Posterior cingulate gyrus (tissue), 11 donors: ENCODE measurements at regions not wholly inside any gene's neighbourhood (a gene's known extent, or its start where the extent isn't known, plus 50 kb on each side); places are given as distances from the start of the nearest gene placed in this dataset.

Experiments used
- DNase-seq, 10 donors: peaks; one replicate each; pipeline versions ENCODE4 v3.0.0 to v3.0.0-alpha.2; 2020 to 2021; ENCODE audit warnings: mixed read lengths in 3 of 10
- intact Hi-C: fragments of 100-400 bp; cut with DNase I; formaldehyde crosslinking; loops from one replicate; pipeline ENCODE4 v1.15.1; 2023

DNA sequence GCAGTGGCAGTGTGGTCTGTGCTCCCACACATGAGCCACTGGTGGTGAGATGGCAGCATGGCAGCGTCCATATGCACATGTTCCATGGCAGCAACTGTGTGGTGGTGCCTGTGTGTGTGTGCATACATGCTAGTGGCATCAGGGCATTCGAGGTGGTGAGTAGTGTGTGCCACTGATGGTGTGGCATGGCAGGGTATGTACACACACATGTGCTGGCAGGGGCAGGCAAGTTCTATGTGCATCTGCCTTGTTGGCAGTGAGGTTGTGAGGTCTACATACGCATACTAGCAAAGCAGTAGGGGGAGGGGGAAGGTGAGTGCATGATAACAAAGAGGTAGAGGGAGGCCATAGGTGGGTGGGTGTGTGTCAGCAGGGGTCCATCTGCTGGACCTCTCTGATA, 378.7 kb downstream of the C3orf38 start:
- peak in 1 of 10 donors; percentile 59 for DNase-seq
- intact Hi-C loops = no loop called here

DNA sequence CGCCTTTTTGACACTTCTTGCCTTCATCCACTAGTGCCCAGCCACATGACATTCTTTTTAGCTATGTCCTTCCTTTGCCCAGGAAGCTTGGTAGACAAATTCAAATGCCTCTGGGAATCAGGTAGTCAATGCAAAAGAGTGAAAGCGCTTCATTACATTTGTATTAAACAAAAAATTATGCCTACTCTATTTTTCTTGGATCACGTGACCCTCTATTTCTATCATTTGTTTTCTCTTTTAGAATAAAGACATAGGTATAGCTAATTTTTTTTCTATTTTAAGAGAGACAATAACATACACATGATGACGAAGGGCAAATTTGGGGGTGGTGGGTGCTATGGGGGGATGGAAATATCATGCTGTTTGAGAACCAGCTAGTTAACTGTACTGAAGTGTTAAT, 384.8 kb downstream of the C3orf38 start:
- DNase-seq = no peak
- intact Hi-C loops = no loop called here

DNA sequence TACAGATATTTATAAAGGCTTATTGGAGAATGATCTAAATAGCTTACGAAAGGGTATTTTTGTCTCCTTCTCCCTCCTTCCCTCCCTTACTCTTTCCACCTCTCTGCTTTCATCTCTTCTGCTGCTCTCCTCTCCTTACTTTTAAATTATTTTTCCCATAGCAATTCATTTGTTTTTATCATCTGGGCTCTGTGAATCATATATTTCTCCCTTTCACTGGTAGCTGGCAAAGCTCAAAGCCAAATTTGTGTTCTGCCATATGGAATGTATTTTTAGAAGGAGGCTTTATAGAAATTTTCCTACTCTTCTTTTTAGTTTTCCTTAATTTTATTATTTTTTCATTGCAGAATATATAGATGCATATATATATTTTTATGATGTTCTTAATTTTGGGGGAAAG, 385.8 kb downstream of the C3orf38 start:
- intact Hi-C loops = no loop called here
- no peak for DNase-seq

DNA sequence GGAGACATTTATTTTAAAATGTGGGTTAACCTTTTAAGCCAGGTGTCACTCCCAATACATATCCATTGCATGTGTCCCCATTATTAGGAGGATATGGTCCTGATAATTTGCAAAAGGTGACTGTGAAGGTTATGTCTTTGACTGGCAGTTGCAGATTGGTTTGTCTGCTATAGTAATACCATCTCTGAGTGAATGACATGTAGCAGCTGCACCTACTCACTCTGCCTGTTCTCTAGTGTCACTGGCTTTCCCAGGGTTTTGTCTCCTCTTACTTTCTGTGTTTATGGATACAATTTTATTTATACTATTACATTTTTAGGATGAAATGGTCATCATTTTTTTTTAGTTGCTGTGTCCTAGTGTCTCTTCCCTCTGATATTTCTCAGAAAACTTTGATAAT, 393.2 kb downstream of the C3orf38 start:
- intact Hi-C loops = no loop called here
- DNase-seq = no peak

DNA sequence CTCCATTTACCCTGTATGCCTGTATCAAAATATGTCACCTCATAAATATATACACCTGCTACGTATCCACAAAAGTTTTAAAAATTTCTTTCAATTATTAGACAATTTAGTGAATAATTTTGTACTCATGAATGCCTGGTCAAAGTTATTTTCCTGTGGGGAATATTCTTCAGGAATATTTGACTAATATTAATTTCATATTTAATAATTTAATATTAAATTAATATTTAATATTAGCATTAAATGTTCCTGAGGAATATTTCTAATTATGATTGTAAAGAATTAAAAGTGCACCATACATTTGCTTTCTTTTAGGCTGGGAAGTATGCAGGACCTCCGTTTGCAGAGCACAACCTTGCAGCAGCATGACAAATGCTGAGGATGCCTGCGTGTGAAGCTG, 422.7 kb downstream of the C3orf38 start:
- no peak for DNase-seq
- intact Hi-C loops = no loop called here

DNA sequence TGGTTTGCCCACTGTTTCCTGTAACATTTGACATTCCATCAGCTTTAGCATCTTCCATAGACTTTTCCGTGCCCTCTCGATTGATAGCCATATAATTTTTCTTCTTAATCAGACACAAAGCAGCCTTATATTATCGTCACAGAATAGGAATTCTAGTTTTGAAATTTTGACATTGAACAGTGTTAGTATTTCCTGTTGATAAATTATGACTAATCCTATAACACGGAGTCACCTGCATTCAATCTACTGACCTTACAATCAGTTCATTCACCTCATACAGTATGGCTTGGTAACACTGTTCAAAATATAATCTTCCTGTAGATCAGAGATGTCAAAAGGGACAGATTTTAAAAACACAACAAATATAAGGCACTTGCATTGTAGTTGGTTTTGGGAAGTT, 423.7 kb downstream of the C3orf38 start:
- DNase-seq = no peak
- intact Hi-C loops = no loop called here

DNA sequence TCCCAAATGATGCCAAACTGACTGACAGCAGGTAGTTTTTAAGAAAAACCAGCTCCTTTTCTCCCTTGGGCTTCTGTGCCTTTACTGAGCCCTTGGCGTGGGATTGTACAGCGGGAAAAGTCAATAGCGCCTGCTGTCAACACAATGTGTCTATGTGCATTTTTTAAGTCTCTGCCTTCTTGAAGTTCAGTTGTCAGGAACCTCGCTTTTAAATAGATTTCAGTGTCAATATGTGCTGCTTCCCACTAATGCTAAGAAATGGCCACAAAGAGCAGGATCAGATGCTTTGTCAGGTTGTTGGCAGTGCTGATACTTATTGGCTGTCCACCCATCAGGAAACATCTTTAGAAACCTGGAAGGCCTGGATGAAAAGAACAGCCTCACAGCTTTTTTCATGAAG, 424.4 kb downstream of the C3orf38 start:
- no peak for DNase-seq
- intact Hi-C loops = no loop called here

DNA sequence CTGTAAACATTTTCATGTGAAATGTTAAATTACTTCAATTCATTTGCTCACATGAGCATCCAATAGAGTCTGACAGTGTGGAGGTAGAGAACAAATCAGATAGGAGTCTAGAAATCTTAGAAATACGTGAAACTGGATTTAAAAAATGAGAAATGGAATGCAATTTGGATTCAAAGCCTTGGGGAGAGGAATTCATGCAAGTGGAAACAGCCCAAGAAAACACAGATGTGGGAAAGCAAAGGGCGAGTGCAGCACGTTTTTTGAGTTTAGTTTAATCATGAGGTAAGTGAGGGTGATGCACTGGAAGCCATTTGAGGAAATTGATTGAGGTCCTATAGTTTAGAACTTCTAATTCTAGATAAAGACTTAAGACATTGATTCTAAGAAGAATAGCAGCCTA, 434.7 kb downstream of the C3orf38 start:
- no peak for DNase-seq
- intact Hi-C loops = no loop called here

DNA sequence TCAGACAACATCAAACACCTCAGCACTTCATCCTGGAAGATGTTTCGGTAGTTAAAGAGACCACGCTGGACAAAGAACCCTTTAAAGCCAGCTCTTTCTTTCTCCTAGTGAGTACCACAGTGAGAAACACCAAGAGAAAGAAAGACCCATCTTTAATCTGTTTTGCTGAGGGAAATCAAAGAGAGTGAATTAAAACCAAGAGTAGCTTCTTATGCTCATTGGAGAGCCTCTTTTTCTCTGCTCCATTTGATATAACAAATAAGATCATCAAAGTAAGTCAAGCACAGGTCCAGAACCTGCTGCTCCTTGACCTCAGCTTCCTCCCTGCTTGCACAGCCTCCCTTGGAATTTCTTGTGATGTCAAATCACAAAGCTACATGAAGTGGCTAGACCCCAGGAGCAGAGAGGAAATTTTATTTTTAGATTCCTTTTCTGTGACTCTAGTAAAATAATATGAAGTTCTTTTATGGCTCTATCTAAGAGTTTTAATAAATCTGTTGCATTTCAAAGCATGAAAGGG, 436.4 kb downstream of the C3orf38 start:
- DNase-seq = no peak
- intact Hi-C loops = no loop called here

DNA sequence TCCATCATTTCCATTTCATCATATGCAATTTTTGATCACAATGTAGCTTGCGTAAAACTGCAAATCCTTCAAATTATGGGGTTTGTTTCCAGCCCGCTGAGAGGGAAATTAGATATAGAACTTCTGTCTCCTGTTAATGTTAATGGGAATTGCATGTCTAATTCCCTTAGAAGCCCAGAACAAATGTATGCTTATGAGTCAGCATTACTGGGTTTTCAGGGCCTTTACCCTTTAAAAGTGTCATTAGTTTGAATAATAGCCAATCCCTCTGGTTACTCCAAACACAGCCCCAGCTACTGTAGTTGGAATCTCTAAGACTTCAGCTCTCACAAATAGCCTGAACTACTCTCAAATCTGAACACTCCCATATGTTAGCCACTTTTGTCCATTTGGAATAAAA, 439.4 kb downstream of the C3orf38 start:
- intact Hi-C loops = no loop called here
- DNase-seq = no peak

DNA sequence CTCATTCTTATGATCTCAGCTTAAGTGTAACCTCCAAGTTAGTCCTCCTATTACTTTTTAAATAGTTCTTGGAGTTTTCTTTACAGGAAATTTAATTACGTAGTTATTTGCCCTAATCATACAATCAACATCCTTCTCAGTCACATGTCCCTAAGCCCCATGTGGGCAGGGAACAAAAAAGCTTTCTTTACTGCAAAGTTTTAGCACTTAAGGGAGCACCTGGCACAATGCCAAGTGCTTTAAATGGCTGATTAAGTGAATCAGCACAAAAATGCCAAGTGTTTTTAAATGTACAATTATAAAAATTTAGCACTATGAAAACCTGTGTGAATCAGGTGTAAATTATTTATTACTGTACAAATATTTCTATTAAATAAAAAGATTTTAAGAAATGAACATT, 445.3 kb downstream of the C3orf38 start:
- no peak for DNase-seq
- intact Hi-C loops = no loop called here

DNA sequence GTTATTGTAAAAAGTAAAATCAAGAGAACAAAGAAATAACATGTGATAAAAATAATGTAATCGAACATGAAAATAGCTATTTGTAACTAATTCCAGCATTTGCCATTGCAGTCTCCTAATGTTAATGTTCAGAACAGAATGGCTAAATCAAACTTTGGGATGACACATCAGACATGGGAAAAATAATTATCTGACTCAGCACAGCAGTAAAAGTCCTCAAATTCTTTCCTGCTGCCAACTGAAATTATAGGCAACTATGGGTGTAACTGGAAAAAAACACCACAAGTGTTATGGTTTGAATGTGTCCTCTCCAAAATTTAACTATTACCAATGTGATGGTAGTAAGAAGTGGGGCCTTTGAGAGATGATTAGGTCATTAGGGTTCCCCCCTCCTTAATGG, 446.7 kb downstream of the C3orf38 start:
- no peak for DNase-seq
- intact Hi-C loops = no loop called here

DNA sequence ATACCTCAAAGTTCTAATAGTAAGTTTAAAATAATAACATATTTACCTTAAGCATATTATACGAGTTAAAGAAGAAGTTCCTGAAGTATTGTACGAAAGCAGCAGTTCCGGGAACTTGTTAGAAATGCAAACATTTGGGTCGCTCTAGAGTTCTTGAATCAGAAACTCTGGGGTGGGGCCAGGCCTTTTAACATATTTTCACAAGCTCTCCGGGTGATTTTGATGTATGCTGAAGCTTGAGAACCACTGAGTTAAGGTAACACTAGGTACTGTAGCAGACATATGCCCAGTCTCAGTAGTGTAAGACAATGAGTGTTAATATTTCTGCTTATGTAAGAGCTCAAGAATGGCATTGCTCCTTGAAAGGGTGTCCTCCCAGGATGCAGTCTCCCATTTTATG, 461.1 kb downstream of the C3orf38 start:
- no peak for DNase-seq
- intact Hi-C loops = no loop called here

DNA sequence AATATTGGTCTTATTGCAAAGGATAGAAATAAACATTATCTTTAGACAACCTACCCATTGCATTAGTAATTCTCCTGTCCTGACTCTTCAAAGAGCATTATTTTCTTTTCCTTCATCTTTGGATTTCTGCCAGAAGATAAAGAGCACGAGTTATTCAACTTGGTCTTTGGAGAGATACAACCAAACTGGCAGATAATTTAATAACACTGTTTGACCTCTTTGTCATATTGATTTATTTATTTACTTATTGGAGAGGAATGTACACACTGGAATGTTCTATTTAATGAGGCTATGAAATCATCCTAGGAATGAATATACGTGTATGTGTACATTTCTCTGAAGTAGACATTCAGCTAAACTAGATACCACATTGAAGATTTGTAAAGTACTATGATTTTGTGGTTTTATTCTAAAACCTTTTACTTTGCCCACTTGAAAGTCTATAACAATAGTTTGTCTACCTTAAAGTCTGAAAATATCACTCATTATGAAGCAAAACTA, 462.1 kb downstream of the C3orf38 start:
- intact Hi-C loops = no loop called here
- DNase-seq = no peak

DNA sequence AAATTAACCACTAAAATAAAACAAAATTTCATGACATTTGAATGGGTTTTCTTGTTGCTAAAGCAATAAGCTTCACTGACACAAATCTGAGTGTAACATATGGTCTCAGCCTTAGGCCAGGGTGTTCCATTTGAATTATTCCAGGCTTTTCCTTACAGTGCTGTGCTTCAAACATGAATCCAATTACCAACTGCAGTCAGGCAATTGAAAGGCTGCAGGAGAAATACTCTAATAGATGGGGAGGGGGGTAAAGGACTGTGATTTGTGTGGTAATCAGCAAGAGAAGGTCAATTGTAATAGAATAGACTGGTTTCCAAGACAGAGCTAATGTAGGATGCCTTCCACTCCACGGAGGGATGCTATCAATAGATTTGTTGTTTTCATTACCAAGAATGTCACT, 466.7 kb downstream of the C3orf38 start:
- intact Hi-C loops = no loop called here
- no peak for DNase-seq

DNA sequence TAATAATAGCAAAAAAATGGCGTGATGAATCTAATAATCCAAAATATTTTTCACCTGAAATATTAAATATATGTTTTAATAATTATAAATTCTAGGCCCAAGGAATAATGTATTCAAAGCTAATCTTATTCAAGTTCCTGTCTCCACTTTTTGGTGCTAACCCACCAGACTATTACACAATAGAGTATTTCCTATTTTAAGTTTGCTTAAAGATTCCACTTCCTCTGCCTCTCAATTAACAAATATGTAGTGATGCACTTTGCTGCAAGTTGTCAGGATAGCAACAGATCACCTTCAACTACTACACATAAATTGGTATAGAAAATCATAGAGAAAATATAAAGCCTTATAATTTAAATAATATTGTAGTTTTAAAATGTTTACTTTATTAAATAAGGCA, 467.5 kb downstream of the C3orf38 start:
- no peak for DNase-seq
- intact Hi-C loops = no loop called here

DNA sequence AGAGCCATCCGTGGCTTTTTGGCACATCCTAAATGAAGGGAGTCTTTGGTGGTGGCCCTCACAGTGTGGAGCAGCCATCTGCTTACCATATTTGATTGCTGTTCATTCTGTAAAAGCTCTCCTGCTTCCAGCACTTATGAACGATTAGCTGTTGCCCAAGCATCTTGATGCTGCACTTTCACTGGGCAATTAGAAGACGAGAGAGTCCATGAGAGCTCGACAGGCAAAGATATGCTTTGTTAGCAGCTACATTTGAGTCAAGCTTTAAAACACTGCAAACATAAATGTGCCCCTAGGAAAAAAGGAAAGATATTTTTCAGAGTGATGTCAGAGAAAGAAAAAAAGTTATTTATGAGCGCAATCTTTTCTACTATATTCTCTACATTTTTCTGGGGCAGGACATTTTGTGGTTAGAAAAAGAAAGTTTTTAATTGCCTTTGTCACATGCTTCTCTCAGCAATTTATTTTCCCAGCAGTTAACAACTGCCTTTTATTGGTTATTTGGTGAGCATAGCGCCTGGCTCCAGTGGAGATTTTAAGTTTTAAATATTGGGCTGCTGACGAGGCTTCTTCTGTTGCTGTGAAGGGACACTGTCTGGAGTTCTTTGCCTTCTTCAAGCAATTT, 468.4 kb downstream of the C3orf38 start:
- no peak for DNase-seq
- intact Hi-C loops = no loop called here

DNA sequence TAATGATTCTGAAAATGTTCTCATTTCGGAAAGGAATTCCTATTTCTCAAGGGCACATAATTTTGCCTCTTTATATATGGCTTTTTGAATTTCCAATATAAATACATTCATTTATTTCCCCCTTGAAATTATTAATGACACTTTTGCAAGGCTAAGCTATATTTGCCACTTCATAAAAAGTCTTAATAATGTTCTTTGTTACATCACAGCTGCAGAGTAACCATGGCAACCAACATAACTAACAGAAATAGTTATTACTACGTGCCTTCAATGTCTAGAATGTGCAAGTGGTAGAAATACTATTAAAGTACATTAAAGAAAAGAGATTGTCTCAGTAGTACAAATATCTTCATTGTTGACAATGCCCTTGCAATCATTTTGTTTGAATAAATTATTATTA, 471.8 kb downstream of the C3orf38 start:
- intact Hi-C loops = no loop called here
- no peak for DNase-seq

DNA sequence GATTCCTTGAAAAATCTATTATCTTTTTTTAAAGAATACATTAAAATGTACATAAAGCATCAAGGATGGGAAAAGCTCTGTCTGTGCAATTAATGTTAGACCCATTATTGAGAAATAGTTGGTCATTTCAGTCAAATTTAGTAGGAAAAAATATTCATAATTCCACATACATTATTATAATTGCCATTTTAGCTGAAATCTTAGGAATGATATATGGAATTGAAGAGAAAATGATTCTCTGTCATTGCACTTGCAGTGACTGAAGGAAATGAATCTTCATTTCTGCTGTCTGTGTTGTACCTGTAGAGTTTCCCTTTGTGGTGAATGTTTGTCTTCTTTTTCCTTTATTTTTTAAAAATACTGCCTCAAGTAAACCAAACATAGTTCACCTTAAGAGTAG, 473.9 kb downstream of the C3orf38 start:
- DNase-seq = no peak
- intact Hi-C loops = no loop called here

DNA sequence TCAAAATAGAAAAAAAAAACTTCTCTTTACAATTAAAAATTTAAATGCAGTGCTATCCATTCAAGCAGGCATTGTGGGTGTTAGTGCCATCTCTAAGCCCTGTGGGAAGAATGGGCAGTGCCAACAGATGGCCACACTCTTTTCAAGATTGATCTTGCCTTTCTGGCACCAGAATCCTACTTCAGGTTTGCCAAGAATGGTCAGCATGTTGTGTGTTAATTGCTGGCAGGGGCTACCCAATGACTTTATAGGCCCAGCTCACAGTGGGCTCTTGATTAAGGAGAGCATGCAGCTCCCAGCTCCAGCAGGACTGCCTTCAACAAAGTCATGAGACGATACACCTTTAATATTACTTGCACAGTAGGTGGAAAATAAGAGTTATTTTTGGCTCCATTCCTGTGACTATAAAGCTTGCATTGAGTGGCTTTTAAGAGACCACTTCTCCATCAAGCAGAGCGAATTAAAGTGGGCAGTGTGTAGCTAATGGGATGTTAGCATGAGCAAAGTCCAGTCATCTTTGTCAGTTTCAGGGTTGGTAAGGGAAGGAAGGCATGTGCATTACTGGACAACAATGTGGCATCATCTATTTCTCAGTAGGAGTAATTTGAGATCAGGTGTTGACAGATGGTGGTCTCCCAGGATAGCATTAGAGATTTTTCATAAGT, 476.8 kb downstream of the C3orf38 start:
- intact Hi-C loops = no loop called here
- DNase-seq = no peak

DNA sequence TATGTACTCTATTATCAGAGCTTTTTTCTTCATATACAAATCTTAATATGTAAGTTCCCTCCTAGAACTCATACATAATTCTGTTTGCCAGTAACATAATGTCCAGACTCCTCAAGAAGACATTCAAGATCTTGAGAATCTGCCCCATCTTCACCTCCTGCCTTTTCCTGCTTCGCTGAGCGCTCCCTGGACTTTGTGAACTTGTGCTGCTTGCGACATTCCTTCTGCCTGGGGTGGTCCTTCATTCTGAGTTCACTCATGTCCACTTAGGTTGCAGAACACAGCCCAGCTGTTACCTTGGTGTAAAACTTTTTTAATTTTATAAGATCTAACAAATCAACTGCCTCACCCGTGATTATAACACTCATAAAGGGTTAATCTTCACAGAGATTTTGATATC, 478.5 kb upstream of the EPHA3 start:
- intact Hi-C loops = no loop called here

DNA sequence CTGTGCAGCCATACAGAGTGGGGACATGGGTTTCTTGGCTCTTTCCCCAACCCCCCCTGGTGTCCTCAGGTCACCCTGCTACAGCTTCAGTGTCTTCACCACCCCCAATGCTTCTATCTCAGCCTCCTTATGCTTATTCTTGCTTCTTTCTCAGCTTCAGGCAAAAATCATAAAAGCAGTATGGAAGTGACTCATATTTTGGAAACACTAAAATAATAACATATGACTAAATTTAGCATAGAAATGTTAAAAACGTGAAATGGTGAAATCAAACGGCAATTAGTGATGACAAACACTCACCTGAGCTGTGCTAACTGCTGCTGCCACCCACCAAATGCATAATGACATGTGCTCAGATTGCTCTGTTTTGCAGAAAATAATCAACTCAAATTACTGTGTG, 475.2 kb upstream of the EPHA3 start:
- intact Hi-C loops = no loop called here
- no peak for DNase-seq

More for the DNA sequence above, 478.5 kb upstream of the EPHA3 start:
- no peak for DNase-seq
